ENCODE measurements at regions not wholly inside any gene's neighbourhood (a gene's known extent, or its start where the extent isn't known, plus 50 kb on each side); places are given as distances from the start of the nearest gene placed in this dataset.

- DNase-seq (ENCODE audit: low read depth) = no peak
- TF ChIP-seq, protein P1, sequence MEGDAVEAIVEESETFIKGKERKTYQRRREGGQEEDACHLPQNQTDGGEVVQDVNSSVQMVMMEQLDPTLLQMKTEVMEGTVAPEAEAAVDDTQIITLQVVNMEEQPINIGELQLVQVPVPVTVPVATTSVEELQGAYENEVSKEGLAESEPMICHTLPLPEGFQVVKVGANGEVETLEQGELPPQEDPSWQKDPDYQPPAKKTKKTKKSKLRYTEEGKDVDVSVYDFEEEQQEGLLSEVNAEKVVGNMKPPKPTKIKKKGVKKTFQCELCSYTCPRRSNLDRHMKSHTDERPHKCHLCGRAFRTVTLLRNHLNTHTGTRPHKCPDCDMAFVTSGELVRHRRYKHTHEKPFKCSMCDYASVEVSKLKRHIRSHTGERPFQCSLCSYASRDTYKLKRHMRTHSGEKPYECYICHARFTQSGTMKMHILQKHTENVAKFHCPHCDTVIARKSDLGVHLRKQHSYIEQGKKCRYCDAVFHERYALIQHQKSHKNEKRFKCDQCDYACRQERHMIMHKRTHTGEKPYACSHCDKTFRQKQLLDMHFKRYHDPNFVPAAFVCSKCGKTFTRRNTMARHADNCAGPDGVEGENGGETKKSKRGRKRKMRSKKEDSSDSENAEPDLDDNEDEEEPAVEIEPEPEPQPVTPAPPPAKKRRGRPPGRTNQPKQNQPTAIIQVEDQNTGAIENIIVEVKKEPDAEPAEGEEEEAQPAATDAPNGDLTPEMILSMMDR (IDR thresholded peaks at IDR 0.05; ENCODE audit: insufficient read depth, low read depth, low read length, missing control alignments) = no peak
- no peak overlapping the region for H3K4me3 ChIP-seq (ENCODE audit: low read length)
Measured at GRCh38 chr7:49670991-49671390, 102.4 kb upstream of the VWC2 start.

- TF ChIP-seq, protein P1 (IDR thresholded peaks at IDR 0.05; ENCODE audit: insufficient read depth, low read depth, low read length, missing control alignments) = no peak
- no peak overlapping the region for H3K4me3 ChIP-seq (ENCODE audit: low read length)
- no peak for DNase-seq (ENCODE audit: low read depth)
Measured at GRCh38 chr7:49692516-49692915, 80.9 kb upstream of the VWC2 start.

- TF ChIP-seq, protein P1 (IDR thresholded peaks at IDR 0.05; ENCODE audit: insufficient read depth, low read depth, low read length, missing control alignments) = no peak
- no peak overlapping the region for H3K4me3 ChIP-seq (ENCODE audit: low read length)
- no peak for DNase-seq (ENCODE audit: low read depth)
Measured at GRCh38 chr7:49695971-49696370, 77.5 kb upstream of the VWC2 start.

DNA sequence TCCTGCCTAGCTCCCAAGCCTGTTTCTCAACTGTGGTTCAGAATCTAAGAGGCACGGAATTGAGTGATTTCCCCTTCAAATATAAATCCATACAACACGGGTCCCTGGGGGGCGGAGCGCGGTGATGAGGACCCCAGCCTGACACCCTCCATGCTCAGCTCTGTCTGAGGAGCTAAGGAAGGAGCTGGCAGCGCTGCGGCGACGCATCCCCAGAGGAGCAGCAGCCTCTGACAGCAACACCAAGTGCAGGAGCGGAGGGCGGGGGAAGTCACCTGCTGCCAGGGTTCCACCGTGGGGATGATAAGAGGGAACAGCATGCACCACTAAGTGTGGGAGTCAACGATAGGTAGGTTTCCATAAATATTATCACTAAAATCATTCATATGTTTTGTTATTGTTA is 72.6 kb upstream of the VWC2 start:
- H3K4me3 ChIP-seq (ENCODE audit: low read length) = no peak overlapping the region
- DNase-seq (ENCODE audit: low read depth) = no peak
- TF ChIP-seq, protein P1 (IDR thresholded peaks at IDR 0.05; ENCODE audit: insufficient read depth, low read depth, low read length, missing control alignments) = no peak

- H3K4me3 ChIP-seq (ENCODE audit: low read length) = no peak overlapping the region
- DNase-seq (ENCODE audit: low read depth) = no peak
- TF ChIP-seq, protein P1 (IDR thresholded peaks at IDR 0.05; ENCODE audit: insufficient read depth, low read depth, low read length, missing control alignments) = no peak
Measured at GRCh38 chr7:49702099-49702498, 71.3 kb upstream of the VWC2 start.

GRCh38 chr7:49703337-49703736 is 70.1 kb upstream of the VWC2 start:
- no peak for DNase-seq (ENCODE audit: low read depth)
- TF ChIP-seq, protein P1 (IDR thresholded peaks at IDR 0.05; ENCODE audit: insufficient read depth, low read depth, low read length, missing control alignments) = no peak

GRCh38 chr7:49703881-49704280 is 69.6 kb upstream of the VWC2 start:
- TF ChIP-seq, protein P1 (IDR thresholded peaks at IDR 0.05; ENCODE audit: insufficient read depth, low read depth, low read length, missing control alignments) = no peak
- H3K4me3 ChIP-seq (ENCODE audit: low read length) = no peak overlapping the region
- no peak for DNase-seq (ENCODE audit: low read depth)

More at GRCh38 chr7:49703337-49703736, 70.1 kb upstream of the VWC2 start:
- no peak overlapping the region for H3K4me3 ChIP-seq (ENCODE audit: low read length)

Data from epithelial cell of esophagus (primary cell).